IMR-90 (cell line): ENCODE measurements at regions not wholly inside any gene's neighbourhood (a gene's known extent, or its start where the extent isn't known, plus 50 kb on each side); places are given as distances from the start of the nearest gene placed in this dataset.
"Not testable (repeated sequence)": the region's sequence is repeated elsewhere in the genome, so short reads cannot be mapped to it uniquely, and the experiment has no call there.

Experiments
- ATAC-seq: fragments of 200-7000 bp; cut with Tn5 transposase; 2 replicates; pipeline ENCODE4 v1.9.1; 2020; ENCODE audit warnings: low read depth, mild to moderate bottlenecking, moderate library complexity
- BruUV-seq: library from RNA; stranded (reverse); fragments of 400-500 nt; replicated peaks from 2 replicates; lab custom pipeline; 2021; lab: Mats Ljungman, UMichigan
- CTCF ChIA-PET: fragments of 300-600 bp; formaldehyde crosslinking; extraction: SDS; loops from one replicate; lab custom pipeline; 2021; ENCODE audit warnings: antibody characterized with exemption; lab: Yijun Ruan, JAX
- POLR2A ChIA-PET: fragments of 300-600 bp; sonication (Branson Sonifier 250); formaldehyde crosslinking; loops from one replicate; lab custom pipeline; 2022; ENCODE audit warnings: antibody characterized with exemption; ENCODE audit not compliant: unreplicated experiment; lab: Charles Lee
- DNase-seq: peaks from one replicate; pipeline ENCODE4 v3.0.0; 2013
- H2AFZ ChIP-seq: replicated peaks from 2 replicates; pipeline ENCODE3; 2013; ENCODE audit warnings: low read length, mild to moderate bottlenecking; ENCODE audit not compliant: poor library complexity
- H2AK5ac ChIP-seq: 2 replicates; pipeline ENCODE4 v1.6.1; 2013; ENCODE audit warnings: low read depth, low read length, inconsistent platforms
- H2AK9ac ChIP-seq: replicated peaks from 2 replicates; pipeline ENCODE3; 2013; ENCODE audit warnings: mild to moderate bottlenecking, low read depth, low read length, moderate library complexity; ENCODE audit not compliant: poor library complexity
- H2BK120ac ChIP-seq: 2 replicates; pipeline ENCODE4 v1.6.1; 2013; ENCODE audit warnings: low read depth, low read length, inconsistent platforms
- H2BK15ac ChIP-seq: 3 replicates; pipeline ENCODE4 v1.6.1; 2013; ENCODE audit warnings: low read depth, low read length, inconsistent platforms
- H2BK20ac ChIP-seq: 2 replicates; pipeline ENCODE4 v1.6.1; 2013; ENCODE audit warnings: low read depth, mild to moderate bottlenecking, inconsistent platforms, low read length, moderate library complexity
- H2BK5ac ChIP-seq: 2 replicates; pipeline ENCODE4 v1.6.1; 2013; ENCODE audit warnings: mild to moderate bottlenecking, low read depth, low read length, inconsistent platforms; ENCODE audit not compliant: poor library complexity, severe bottlenecking
- H3K14ac ChIP-seq: replicated peaks from 2 replicates; pipeline ENCODE4 v1.6.1; 2013; ENCODE audit warnings: low read depth, low read length, inconsistent platforms
- H3K18ac ChIP-seq: 2 replicates; pipeline ENCODE4 v1.6.1; 2013; ENCODE audit warnings: low read depth, low read length, control low read depth
- H3K23ac ChIP-seq: 2 replicates; pipeline ENCODE4 v1.6.1; 2013; ENCODE audit warnings: low read depth, low read length, inconsistent platforms
- H3K27ac ChIP-seq: 2 replicates; pipeline ENCODE4 v1.5.1; 2013; ENCODE audit warnings: mild to moderate bottlenecking, control low read depth, low read length; ENCODE audit not compliant: insufficient read depth
- H3K27me3 ChIP-seq: 2 replicates; pipeline ENCODE4 v1.6.1; 2013; ENCODE audit warnings: low read length; ENCODE audit not compliant: control insufficient read depth, insufficient read depth
- H3K36me3 ChIP-seq: 2 replicates; pipeline ENCODE4 v1.6.1; 2013; ENCODE audit warnings: low read length, mixed read lengths; ENCODE audit not compliant: control insufficient read depth, insufficient read depth
- H3K4ac ChIP-seq: 2 replicates; pipeline ENCODE4 v1.6.1; 2013; ENCODE audit warnings: low read depth, low read length, inconsistent platforms
- H3K4me1 ChIP-seq: 2 replicates; pipeline ENCODE4 v1.6.1; 2013; ENCODE audit warnings: low read length, mixed read lengths; ENCODE audit not compliant: control insufficient read depth, insufficient read depth
- H3K4me2 ChIP-seq: 2 replicates; pipeline ENCODE4 v1.6.1; 2013; ENCODE audit warnings: low read depth, mild to moderate bottlenecking, control low read depth, low read length, moderate library complexity
- H3K4me3 ChIP-seq: 2 replicates; pipeline ENCODE4 v1.5.1; 2013; ENCODE audit warnings: low read depth, mild to moderate bottlenecking, control low read depth, low read length, moderate library complexity; ENCODE audit not compliant: insufficient read depth
- H3K56ac ChIP-seq: 2 replicates; pipeline ENCODE4 v1.6.1; 2013; ENCODE audit warnings: low read length, inconsistent platforms; ENCODE audit not compliant: insufficient read depth; ENCODE audit errors: extremely low read depth
- H3K79me1 ChIP-seq, 2 experiments: 2 replicates each; pipeline ENCODE4 v1.6.1; 2013; ENCODE audit warnings: low read length in 2 of 2, inconsistent platforms in 1 of 2, low read depth in 1 of 2
- H3K9ac ChIP-seq: 2 replicates; pipeline ENCODE4 v1.6.1; 2013; ENCODE audit warnings: low read depth, low read length, control low read depth
- H3K9me1 ChIP-seq: 2 replicates; pipeline ENCODE4 v1.6.1; 2013; ENCODE audit warnings: low read length, inconsistent platforms; ENCODE audit not compliant: insufficient read depth
- H3K9me3 ChIP-seq: 2 replicates; pipeline ENCODE4 v1.6.1; 2013; ENCODE audit warnings: low read length; ENCODE audit not compliant: control insufficient read depth, insufficient read depth
- H4K20me1 ChIP-seq: 2 replicates; pipeline ENCODE4 v1.6.1; 2013; ENCODE audit warnings: low read length, inconsistent platforms; ENCODE audit not compliant: insufficient read depth
- H4K5ac ChIP-seq: 2 replicates; pipeline ENCODE4 v1.6.1; 2013; ENCODE audit warnings: mild to moderate bottlenecking, low read depth, low read length, control low read depth
- H4K8ac ChIP-seq, 2 experiments: 2 replicates each; pipeline ENCODE4 v1.6.1; 2013; ENCODE audit warnings: low read depth in 2 of 2, low read length in 2 of 2, control low read depth in 1 of 2, inconsistent platforms in 1 of 2
- H4K91ac ChIP-seq: 2 replicates; pipeline ENCODE4 v1.6.1; 2013; ENCODE audit warnings: low read depth, low read length, inconsistent platforms; ENCODE audit not compliant: insufficient read depth
- FOS ChIP-seq: fragments of 150-350 bp; IDR thresholded peaks from 2 replicates; pipeline ENCODE4 v1.6.1; 2016; ENCODE audit warnings: low read depth, low read length
- WGBS, 2 experiments: methylation state at CpG; one replicate each; pipeline versions ENCODE4 v1.1.5 to v1.1.7; 2013; ENCODE audit warnings: missing lambda C conversion rate in 2 of 2; ENCODE audit not compliant: insufficient read length in 1 of 2; ENCODE audit errors: extremely low coverage in 2 of 2; 5-methylcytosine and 5-hydroxymethylcytosine counted together
- dilution Hi-C: fragments of 300-500 bp; cut with HindIII; formaldehyde crosslinking; loops from one replicate; pipeline ENCODE4 v1.14.3; 2018; ENCODE audit warnings: low sequenced_read_pairs; ENCODE audit not compliant: unreplicated experiment
- in situ Hi-C: fragments of 300-500 bp; cut with MboI; formaldehyde crosslinking; loops from 3 replicates; pipeline ENCODE4 v1.14.3; 2019; ENCODE audit warnings: low sequenced_read_pairs, inconsistent platforms, mixed read lengths
- intact Hi-C: fragments of 100-400 bp; cut with micrococcal nuclease; formaldehyde crosslinking; loops from 2 replicates; pipeline ENCODE4 v1.10.0; 2022

- TF ChIP-seq FOS: no peak
These were observed 137.7 kb upstream of the SMYD2 start (continued) for GRCh38 chr1:214143006-214143992.

- WGBS, 2 experiments: no CpG with 5 or more reads among the region's 2 CpGs
- H4K20me1 ChIP-seq, H3K27me3 ChIP-seq, H3K4me2 ChIP-seq, H3K4ac ChIP-seq, POLR2A ChIA-PET, H2BK120ac ChIP-seq, H3K23ac ChIP-seq, DNase-seq, H3K56ac ChIP-seq, H3K14ac ChIP-seq, intact Hi-C loops, CTCF ChIA-PET, ATAC-seq, BruUV-seq, dilution Hi-C loops, H3K18ac ChIP-seq, H3K27ac ChIP-seq, H2AK5ac ChIP-seq, H3K9ac ChIP-seq, H3K9me1 ChIP-seq, H3K79me1 ChIP-seq, H3K9me3 ChIP-seq, H4K91ac ChIP-seq, H2BK5ac ChIP-seq, H2AK9ac ChIP-seq, H4K8ac ChIP-seq, H4K5ac ChIP-seq, H3K4me1 ChIP-seq, H2AFZ ChIP-seq, H3K36me3 ChIP-seq, in situ Hi-C loops, H2BK15ac ChIP-seq, H2BK20ac ChIP-seq, H3K4me3 ChIP-seq: not testable (repeated sequence)
These were observed 136.4 kb upstream of the SMYD2 start for GRCh38 chr1:214144521-214144920.
